GM21717 (cell line): ENCODE measurements at regions not wholly inside any gene's neighbourhood (a gene's known extent, or its start where the extent isn't known, plus 50 kb on each side); places are given as distances from the start of the nearest gene placed in this dataset.
"Not testable (repeated sequence)": the region's sequence is repeated elsewhere in the genome, so short reads cannot be mapped to it uniquely, and the experiment has no call there.

Experiments used
- ATAC-seq: cut with Tn5 transposase; IDR thresholded peaks from one replicate; pipeline ENCODE4 v1.9.1; 2021; ENCODE audit warnings: mild to moderate bottlenecking, moderate library complexity; ENCODE audit not compliant: unreplicated experiment

DNA sequence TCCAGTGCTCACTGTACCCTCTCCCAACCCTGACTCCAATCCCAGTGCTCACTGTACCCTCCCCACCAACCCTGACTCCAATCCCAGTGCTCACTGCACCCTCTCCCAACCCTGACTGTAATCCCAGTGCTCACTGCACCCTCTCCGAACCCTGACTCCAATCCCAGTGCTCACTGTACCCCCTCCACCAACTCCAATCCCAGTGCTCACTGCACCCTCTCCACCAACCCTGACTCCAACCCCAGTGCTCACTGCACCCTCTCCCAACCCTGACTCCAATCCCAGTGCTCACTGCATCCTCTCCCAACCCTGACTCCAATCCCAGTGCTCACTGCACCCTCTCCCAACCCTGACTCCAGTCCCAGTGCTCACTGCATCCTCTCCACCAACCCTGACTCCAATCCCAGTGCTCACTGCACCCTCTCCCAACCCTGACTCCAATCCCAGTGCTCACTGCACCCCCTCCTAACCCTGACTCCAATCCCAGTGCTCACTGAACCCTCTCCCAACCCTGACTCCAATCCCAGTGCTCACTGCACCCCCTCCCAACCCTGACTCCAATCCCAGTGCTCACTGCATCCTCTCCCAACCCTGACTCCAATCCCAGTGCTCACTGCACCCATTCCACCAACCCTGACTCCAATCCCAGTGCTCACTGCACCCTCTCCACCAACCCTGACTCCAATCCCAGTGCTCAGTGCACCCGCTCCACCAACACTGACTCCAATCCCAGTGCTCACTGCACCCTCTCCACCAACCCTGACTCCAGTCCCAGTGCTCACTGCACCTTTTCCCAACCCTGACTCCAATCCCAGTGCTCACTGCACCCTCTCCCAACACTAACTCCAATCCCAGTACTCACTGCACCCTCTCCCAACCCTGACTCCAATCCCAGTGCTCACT, 136.3 kb upstream of the ZNF618 start:
- ATAC-seq: not testable (repeated sequence)

DNA sequence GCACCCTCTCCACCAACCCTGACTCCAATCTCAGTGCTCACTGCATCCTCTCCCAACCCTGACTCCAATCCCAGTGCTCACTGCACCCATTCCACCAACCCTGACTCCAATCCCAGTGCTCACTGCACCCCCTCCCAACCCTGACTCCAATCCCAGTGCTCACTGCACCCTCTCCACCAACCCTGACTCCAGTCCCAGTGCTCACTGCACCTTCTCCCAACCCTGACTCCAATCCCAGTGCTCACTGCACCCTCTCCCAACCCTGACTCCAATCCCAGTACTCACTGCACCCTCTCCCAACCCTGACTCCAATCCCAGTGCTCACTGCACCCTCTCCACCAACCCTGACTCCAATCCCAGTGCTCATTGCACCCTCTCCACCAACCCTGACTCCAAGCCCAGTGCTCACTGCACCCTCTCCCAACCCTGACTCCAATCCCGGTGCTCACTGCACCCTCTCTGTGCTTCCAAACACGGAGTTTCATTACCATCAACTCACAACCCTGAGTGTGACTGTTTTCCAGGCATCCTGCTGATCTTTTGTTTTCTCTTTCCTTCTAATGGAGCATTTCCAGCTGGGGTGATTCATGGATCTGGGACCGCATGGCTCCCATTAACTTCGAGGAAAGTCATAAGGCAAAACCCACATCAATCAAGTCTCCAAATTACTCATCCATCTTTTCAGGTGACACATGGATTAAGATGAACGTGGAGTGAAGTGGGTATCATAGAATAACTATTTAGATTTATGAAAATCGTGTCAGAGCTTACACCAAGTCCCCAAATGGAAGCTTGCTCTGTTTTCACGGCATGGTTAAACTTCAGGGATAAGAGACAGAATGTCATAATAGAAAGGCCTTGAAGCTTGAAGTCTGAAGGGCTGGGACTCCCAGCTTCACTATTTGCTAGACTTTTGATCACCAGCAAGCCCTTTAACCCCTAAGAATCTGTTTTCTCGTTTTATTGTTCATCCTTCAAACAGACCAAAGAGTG, 135.3 kb upstream of the ZNF618 start:
- ATAC-seq: not testable (repeated sequence)

- no peak for ATAC-seq
Observed at GRCh38 chr9:113741886-113742854, 133.9 kb upstream of the ZNF618 start.

DNA sequence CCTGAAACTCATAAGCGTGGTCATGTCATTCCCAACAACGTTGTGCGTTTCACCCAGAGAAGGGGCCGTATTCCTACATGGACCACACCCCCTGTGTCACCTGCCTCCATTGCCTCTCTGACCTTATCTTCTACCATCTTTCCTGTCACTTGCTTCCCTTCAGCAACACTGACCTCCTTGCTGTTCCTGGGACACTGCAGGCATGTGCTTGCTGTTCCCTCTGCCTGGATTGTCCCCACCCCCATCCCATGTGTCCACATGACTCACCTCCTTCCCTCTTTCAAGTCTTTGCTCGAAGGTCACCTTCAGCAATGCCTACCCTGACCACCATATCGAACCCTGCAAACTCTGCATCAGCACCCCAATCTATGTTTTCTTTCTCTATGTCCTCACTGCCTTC, 133.2 kb upstream of the ZNF618 start:
- ATAC-seq: no peak

DNA sequence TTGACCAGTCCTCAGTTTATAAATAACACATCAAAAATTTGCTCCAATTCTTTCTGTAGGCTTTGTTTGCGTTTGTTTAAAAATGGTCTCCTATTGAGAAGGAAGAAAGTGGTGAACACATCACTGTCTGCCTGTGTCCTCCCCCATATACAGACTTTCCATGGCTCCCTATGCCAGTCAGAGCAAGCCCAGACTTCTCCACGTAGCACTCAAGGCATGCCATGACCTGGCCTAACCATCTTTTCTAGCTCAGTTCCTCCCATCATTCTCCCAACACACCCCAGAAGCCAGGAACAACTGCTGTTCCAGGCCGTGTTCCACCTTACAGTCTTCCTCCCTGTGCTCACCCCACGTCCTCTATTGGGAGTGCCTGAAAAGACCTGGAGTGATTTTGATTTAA, 129.6 kb upstream of the ZNF618 start:
- no peak for ATAC-seq

GRCh38 chr9:113748135-113748534, 128.0 kb upstream of the ZNF618 start:
- no peak for ATAC-seq

DNA sequence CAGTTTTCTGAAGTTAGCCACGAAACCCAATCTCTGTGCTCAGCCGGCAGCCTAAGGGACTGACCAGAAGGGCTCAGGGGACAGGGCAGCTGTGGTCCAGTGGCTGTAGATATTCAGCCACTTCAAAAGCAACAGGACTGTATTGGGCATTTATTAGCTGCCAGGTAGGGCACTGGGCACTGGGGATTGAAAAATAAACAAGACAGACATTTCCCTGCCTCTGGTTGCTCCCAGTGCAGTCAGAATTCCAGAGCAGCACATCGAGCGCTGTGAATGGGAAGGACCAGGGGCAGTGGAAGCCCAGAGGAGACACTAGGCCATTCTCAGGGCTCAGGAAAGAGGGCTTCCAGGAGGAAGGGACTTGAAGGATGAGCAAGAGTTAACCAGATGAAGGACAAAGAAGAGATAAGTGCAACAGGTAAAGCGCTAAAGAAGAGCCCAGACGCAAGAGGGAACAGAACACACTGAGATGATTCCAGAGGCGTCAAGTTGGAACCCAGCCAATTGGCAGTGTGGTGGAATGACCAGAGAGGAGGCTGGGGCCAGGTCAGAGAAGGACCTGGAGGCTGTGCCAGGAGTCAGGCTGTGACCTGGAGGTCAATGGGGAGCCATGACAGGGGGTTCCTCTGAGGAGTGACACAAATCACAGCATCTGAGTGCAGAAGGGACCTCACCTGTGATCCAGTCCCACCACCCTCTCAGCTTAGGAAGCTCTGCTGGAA, 122.5 kb upstream of the ZNF618 start:
- ATAC-seq: no peak

DNA sequence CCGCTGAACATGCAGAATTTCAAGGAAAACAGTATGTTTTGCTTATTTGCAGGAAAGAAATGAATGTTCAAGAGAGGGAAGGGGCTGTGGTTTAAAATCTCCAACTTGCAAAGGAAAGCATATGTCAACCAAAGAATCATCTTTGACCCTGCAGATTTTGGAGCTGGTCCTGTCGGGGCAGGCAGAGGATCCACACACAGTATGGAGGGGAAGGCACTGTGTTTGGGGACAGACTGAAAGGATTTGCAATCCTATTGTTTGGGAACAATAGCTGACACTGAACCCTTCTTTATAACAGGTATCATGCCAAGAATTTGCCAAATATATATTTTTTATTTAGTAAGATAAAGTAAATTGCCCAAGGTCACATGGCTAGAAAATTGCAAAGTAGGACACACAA, 121.4 kb upstream of the ZNF618 start:
- no peak for ATAC-seq

- ATAC-seq: no peak
Observed at GRCh38 chr9:113755433-113755832, 120.7 kb upstream of the ZNF618 start.

- no peak for ATAC-seq
Observed at GRCh38 chr9:113756476-113757192, 119.5 kb upstream of the ZNF618 start.

DNA sequence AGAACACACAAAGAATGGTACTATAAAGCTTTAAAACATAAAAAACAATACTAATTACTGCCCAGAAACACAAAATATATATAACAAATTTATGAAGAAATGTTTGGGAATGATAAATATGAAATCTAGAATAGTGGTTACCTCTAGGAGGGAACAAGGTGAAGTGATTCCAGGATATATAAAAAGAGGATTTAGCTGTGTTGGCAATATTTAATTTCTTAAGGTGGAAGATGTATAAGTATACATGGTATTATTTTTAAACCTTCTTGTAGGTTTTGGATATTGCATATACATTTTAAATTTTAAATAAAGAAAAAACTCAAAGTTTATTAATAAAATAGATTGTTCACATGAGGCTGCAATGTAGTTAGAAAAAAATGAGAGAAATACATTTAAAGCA, 112.7 kb upstream of the ZNF618 start:
- no peak for ATAC-seq

GRCh38 chr9:113764572-113764971, 111.5 kb upstream of the ZNF618 start:
- no peak for ATAC-seq

- ATAC-seq: no peak
Observed at GRCh38 chr9:113769412-113769811, 106.7 kb upstream of the ZNF618 start.

GRCh38 chr9:113770396-113770795, 105.7 kb upstream of the ZNF618 start:
- no peak for ATAC-seq

DNA sequence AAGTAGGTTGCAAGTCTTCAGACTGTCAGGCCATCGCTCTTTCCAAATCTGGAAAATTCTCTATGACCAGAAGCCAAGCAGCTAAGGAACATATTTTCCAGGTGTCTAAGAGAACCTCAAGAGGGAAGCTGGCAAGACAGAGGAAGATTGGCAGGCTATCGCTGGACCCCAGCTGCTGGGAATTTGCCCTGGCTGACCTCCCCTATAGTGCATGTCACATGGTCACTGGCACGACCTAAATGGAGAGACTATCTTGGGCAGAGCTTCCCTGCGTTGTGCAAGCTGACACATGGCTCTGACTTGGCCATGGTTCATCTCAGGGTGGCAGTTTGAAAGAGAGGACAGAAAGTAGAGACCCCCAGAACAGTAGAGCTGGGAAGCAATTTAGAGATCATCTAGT, 104.9 kb upstream of the ZNF618 start:
- ATAC-seq: no peak

DNA sequence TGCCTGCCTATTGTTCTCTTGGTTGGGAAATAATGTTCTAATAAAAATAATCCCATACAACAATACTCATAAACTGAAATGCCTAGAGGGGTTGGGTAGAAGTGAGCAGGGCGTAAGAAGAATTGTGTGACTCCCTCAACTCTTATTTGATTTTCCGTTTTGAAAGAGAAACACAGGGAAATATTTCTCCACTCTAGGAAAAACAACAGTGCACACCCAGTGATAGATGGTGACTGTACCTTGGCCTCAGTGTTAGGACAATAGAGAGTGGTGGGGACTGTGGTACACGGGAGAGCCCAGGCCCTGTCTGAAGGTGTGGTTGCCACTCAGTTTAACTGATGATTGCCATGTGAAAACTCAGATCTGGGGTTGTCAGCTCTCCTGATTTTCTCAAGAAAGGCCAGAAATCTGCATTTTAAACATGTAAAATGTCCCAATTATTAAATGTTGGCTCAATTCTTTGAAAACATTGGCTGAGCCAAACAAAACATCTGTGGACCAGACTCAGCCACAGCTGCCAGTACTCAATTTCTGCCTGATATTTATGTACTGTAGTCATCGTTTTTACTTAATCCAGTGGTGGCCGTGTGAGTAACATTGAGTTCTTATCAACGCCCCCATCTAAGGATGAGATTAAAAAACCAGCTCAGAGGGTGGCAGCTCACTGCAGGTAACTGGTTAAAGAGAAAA, 103.8 kb upstream of the ZNF618 start:
- ATAC-seq: no peak

DNA sequence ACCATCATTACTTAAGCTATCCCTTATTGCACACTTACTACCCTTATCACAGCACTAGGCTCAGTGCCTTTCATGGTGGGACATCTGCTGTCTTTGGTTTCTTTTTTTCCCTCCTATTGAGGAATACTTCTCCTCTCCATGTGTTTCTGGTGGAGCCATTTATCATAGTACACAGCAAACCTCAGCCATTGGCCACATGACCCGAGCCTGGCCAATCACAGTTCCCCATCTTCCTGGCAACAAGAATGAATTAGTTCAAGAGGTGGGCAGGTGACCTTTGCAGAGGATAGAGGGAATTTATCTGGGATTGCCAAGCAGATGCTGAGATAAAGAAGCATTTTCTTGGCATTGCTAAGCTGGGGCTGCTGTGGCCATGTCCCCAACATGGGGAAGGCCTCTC, 101.1 kb upstream of the ZNF618 start:
- no peak for ATAC-seq

- ATAC-seq: no peak
Observed at GRCh38 chr9:113775749-113776148, 100.4 kb upstream of the ZNF618 start.

DNA sequence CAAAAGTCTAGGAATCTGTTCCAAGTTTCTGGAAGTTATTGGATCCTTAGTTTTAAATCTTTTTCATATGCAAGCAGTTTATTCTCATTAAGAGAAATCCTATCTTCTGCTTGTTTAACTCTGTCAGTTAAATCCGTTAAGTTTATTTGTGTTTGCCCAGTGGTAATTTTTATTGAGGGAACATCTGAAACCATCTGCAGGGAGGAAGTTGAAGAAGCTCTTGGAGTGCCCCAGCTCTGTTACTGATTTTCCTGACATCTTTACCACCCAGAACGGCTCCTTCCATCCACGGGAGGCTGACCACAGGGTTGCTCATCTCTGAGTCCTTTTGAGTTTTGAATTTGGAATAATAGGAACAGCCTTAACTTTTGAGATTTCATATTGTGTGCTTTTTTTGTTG, 99.9 kb upstream of the ZNF618 start:
- no peak for ATAC-seq
